Neural crest cell (in vitro differentiated cells): ENCODE measurements at regions not wholly inside any gene's neighbourhood (a gene's known extent, or its start where the extent isn't known, plus 50 kb on each side); places are given as distances from the start of the nearest gene placed in this dataset.

ENCODE experiments used
- DNase-seq: peaks from one replicate; pipeline ENCODE4 v3.0.0; 2021; ENCODE audit warnings: low read depth, mixed read lengths, low spot score
- H3K27ac Mint-ChIP-seq: one replicate; pipeline ENCODE4 v1.8.0; 2021; ENCODE audit warnings: mild to moderate bottlenecking, mixed read lengths; ENCODE audit not compliant: unreplicated experiment
- H3K27me3 Mint-ChIP-seq: 2 replicates; pipeline ENCODE4 v1.8.0; 2021; ENCODE audit warnings: low read depth, mild to moderate bottlenecking, mixed read lengths
- H3K36me3 Mint-ChIP-seq: 2 replicates; pipeline ENCODE4 v1.8.0; 2021; ENCODE audit warnings: low read depth, mild to moderate bottlenecking, mixed read lengths
- H3K4me1 Mint-ChIP-seq: 2 replicates; pipeline ENCODE4 v1.8.0; 2021; ENCODE audit warnings: mixed read lengths
- H3K4me3 Mint-ChIP-seq: one replicate; pipeline ENCODE4 v1.8.0; 2021; ENCODE audit warnings: mild to moderate bottlenecking, mixed read lengths
- H3K9me3 Mint-ChIP-seq: 2 replicates; pipeline ENCODE4 v1.8.0; 2021; ENCODE audit warnings: mixed read lengths
- TF ChIP-seq, protein P1 (sequence below): fragments of 200-600 bp; sonication (generic); conservative IDR thresholded peaks from 2 replicates; pipeline ENCODE4 v1.5.0; 2021; ENCODE audit warnings: antibody characterized with exemption, mild to moderate bottlenecking

DNA sequence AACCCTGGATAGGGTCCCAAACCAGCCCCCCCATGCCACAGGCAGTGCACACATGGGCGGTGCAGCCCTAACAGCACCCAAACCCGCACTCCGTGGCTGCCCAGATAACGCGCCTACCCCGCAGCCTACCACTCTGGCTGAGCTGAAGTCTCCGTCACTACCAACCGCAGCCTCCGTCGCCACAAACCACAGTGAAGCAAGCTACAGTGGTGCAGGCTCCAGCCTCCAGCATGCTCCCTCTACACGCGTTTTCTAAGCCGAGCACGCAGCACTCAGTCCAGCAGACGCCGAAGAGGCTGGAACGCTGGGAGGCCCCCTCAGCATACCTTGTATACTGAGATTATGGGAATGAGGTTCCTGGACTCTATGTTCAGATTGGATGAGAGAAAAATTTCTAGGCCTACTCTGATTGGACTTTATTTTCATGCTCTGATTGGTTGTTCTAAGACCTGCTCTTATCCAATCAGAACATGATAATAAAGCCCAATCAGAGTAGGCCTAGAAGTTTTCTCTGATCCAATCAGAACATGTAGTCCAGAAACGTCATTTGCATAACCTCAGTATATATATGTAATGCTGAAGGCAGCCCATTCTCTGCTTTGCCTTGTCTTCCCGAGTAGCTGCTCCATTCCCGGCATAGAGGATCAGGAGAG lies 56.7 kb upstream of the C1QTNF9B start:
- peaks cover 3% of the 10 kb centered on the region for H3K27me3 Mint-ChIP-seq
- H3K27ac Mint-ChIP-seq, result peak overlapping the region; percentile 93
- no peak overlapping the region for H3K4me3 Mint-ChIP-seq
- no peaks in the 10 kb centered on the region for H3K4me1 Mint-ChIP-seq
- no peak for DNase-seq
- TF ChIP-seq, protein P1, sequence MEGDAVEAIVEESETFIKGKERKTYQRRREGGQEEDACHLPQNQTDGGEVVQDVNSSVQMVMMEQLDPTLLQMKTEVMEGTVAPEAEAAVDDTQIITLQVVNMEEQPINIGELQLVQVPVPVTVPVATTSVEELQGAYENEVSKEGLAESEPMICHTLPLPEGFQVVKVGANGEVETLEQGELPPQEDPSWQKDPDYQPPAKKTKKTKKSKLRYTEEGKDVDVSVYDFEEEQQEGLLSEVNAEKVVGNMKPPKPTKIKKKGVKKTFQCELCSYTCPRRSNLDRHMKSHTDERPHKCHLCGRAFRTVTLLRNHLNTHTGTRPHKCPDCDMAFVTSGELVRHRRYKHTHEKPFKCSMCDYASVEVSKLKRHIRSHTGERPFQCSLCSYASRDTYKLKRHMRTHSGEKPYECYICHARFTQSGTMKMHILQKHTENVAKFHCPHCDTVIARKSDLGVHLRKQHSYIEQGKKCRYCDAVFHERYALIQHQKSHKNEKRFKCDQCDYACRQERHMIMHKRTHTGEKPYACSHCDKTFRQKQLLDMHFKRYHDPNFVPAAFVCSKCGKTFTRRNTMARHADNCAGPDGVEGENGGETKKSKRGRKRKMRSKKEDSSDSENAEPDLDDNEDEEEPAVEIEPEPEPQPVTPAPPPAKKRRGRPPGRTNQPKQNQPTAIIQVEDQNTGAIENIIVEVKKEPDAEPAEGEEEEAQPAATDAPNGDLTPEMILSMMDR, result no peak
- H3K36me3 Mint-ChIP-seq, result no peaks in the 10 kb centered on the region
- H3K9me3 Mint-ChIP-seq, result no peaks in the 10 kb centered on the region

DNA sequence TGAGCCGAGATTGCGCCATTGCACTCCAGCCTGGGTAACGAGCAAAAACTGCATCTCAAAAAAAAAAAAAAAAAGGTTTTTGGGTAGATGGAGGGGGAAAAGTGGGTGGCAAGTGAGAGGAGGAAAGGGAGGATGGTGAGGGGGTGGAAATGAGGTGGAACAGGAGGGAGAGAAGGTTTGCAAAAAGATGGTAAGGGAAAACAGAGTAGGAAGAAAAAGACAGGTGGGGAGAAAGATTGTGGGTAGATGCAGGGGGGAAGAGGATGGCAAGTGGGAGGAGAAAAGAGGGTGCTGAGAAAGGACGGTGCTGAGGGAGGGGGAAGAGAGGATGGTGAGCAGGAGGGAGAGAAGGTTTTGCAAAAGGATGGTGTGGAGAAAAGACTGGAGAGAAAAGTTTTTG lies 57.8 kb upstream of the C1QTNF9B start:
- TF ChIP-seq, protein P1, result no peak
- no peak for DNase-seq
- Mint-ChIP-seq H3K27ac (no peak overlapping the region), H3K4me1 (no peaks in the 10 kb centered on the region), H3K4me3 (no peak overlapping the region), H3K27me3 (peaks cover 3% of the 10 kb centered on the region), H3K36me3 (no peaks in the 10 kb centered on the region), H3K9me3 (no peaks in the 10 kb centered on the region)

DNA sequence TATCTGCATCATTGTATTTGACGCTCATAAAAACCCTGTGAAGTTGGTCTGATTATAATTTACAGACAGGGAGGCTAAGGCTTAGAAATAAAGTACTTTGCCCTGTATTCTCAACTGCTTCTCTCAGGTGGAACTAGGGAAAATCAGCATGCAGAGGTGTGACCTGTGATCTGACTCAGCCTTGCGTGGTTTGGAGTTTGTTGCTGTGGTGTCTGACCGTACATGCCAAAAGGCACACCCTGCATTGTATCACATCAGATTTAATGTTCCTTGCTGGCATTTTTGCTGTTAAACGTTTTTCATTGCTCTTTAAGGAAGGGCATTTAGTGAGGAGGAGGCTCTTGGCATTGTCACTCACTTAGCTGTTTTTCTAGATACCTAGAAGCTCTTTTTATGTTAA lies 58.8 kb upstream of the C1QTNF9B start:
- no peak for DNase-seq
- peaks cover 3% of the 10 kb centered on the region for H3K27me3 Mint-ChIP-seq
- TF ChIP-seq, protein P1, result no peak
- H3K36me3 Mint-ChIP-seq, result no peaks in the 10 kb centered on the region
- no peak overlapping the region for H3K27ac Mint-ChIP-seq
- H3K4me3 Mint-ChIP-seq, result no peak overlapping the region
- H3K9me3 Mint-ChIP-seq, result no peaks in the 10 kb centered on the region
- H3K4me1 Mint-ChIP-seq, result no peaks in the 10 kb centered on the region

DNA sequence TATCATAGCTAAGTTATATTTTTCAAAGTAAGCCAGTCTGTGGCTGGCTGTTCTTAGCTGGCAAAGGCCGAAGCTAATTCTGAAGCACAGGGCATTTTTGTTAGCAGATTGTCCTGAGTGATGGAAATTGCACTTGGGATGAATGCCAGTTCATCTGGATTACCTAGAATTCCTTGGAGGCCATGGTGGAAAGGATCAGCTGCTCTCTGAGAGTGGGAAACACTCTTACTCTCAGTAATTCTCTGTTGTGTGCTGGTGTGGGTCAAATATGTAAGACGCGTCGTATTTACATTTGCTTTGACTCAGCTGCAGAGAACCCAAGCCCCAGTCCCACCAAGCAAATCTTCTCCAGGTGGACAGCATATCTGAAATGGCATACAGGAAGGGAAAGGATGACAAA lies 60.7 kb upstream of the C1QTNF9B start:
- Mint-ChIP-seq H3K9me3 (no peaks in the 10 kb centered on the region), H3K36me3 (no peaks in the 10 kb centered on the region), H3K27me3 (peaks cover 3% of the 10 kb centered on the region), H3K27ac (no peak overlapping the region), H3K4me1 (no peaks in the 10 kb centered on the region), H3K4me3 (no peak overlapping the region)
- no peak for DNase-seq
- TF ChIP-seq, protein P1, result no peak

DNA sequence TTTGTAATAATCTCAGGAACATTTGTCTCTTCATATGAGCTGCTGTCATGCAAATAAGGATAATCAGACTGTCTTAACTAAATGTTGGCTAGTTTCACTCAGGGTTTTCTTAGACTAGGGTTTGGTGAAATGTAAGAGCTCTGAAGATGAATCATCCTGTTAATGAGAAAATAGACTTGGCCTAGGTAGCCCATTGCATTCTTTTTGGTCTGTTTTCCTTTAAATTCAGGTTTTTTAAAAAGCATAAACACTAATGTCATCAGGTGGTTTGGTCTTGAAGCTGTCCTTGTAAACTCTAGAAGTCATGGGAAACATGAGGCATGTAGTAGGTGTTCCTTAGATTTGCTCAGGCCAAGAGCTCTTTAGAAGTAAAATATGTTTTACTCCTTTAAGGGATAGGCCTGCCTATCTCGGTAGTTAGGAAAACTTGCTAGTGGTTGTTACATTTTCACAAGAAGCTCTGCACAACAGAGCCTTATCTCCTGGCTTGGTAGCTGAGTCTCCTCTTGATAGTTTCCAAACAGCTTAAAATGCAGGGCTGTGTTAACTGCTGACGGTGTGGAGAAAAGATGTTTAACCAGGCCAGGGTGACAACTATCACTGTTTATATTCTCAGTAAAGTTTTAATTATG lies 62.0 kb upstream of the C1QTNF9B start:
- DNase-seq, result no peak
- no peaks in the 10 kb centered on the region for H3K9me3 Mint-ChIP-seq
- TF ChIP-seq, protein P1, result no peak
- H3K4me3 Mint-ChIP-seq, result no peak overlapping the region
- peaks cover 3% of the 10 kb centered on the region for H3K27me3 Mint-ChIP-seq
- H3K27ac Mint-ChIP-seq, result no peak overlapping the region
- H3K36me3 Mint-ChIP-seq, result no peaks in the 10 kb centered on the region
- peaks cover 9% of the 10 kb centered on the region for H3K4me1 Mint-ChIP-seq
